ELF-1 (cell line): ENCODE measurements at regions not wholly inside any gene's neighbourhood (a gene's known extent, or its start where the extent isn't known, plus 50 kb on each side); places are given as distances from the start of the nearest gene placed in this dataset.

Experiments used
- DNase-seq: peaks from one replicate; pipeline ENCODE4 v3.0.0-alpha.2; 2016; ENCODE audit warnings: low read depth, low spot score

DNA sequence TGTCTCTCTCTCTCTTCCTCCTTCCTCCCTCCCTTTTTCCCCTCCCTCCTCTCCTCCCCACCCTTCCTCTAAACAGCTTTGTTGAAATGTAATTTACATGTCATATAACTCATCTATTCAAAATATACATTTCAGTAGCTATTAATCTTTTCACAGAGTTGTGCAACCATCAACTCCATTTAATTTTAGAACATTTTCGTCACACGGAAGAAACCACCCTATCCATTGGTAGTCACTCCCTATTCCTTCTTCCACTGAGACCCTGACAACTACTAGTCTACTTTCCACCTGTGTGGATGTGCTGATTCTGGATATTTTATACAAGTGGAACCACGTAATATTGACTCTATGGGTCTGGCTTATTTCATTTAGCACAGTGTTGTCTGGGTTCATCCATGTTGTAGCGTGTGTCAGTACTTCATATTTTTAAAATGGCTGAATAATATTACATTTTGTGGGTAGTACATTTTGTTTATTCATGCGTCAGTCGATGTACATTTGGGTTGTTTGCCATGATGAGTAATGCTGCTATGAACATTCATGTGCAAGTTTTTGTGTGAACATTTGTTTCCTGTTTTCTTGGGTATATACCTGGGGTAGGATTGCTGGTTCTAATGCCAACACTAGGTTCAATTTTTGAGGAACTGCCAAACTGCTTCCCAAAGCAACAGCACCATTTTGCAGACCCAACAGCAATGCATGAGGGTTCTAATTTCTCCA is 100.1 kb upstream of the GCFC2 start:
- DNase-seq = no peak

DNA sequence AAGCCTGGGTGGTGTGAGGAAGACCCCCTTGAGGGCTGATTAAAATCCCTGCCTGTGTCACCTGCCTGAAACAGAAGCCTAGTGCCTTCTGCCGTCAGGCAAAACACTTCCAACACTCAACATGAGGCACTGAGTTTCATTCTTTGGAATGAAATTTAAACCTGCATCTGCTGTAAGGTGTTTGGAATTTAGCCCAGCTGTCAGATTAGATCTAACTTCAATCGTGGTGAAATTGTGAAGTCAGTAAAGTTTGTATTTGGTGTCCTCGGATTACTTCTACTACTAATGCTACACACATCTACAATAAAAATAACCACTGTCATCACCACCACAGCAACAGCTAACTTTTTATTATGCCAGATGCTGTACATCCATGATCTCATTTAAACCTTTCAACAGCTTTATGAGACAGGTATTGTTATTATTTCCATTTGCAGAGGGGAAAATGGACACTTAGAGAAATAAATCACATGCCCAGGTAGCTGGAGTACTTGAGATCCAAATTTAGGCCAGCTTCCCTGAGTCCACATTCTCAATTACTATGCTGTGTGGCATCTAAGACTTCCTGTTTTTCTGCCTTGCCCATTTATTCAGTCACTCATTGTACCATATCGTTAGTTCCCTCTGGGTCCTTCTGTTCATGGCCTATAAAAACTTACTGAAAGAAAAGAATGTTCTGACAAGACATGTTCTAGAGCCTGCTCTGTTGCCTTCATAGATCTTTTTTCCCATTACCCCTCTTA is 98.2 kb upstream of the GCFC2 start:
- no peak for DNase-seq

DNA sequence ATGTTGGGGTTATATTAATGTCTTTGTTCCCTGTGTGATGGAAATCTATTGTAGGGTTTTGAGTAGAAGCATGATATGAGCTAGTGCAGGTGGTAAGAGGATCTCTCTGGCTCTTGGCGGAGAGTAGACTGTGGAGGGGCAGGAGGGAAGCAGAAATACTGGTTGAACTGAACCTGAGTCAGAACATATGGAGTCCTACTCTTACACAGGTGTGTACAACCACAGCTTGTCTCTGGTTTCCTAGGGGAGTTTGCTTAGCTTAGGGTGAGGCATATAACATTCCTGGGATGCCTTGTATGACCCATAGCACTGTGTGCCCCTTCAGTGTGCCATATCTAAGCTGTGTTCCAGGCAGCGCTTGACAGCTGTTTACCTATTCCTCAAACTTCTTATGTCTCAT is 97.3 kb upstream of the GCFC2 start:
- no peak for DNase-seq

DNA sequence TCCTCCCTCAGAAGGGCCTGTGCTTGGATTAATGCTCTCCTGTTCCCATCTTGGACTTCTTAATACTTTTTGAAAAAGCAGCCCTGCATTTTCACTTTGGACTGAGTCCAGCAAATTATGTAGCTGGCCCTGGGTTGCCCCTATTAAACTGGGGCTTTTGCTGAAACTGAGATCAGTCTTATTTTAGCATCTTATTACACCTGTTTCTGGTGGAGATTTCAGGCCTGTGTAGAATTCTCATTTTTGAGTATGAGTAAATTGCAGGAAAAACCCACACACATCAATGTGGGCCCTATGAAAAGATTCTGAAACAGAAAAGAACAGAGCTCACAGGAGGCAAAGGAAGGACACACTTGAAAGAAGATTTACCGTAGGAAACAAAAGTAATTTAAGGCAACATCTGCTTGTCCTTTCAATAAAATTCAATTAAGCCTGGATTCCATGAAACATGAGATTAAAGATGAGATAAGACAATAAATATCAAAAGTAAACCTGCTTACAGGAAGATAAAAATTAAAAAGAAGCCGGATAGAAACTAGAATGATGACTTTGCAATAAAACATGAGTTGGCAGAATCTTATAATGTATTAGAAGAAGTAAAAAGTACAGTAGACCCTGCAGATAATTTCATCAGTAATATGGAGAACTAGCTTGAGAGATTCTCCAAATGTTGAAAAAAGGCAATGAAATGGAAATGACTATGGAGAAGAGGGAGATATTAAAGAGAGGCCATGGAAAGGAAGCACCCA is 90.7 kb upstream of the GCFC2 start:
- no peak for DNase-seq

DNA sequence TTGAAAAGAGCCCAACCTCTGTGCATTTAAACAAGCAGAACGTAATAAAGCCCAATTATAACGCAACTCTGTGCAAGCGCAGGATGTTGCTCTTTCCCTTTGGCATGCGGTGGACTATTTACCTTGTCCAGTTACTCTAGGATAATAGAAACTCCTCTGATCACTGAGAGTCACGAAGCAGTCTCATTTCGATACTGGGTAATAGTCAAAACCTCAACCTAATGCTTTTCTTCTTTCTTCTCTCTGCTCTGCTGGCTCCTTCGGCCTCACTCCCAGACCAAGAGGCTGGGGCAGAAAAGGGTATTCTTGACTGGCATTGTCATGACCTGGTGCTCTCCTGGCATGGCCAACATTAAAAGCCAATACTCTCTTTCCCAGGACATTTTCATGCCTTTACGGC is 89.7 kb upstream of the GCFC2 start:
- no peak for DNase-seq

DNA sequence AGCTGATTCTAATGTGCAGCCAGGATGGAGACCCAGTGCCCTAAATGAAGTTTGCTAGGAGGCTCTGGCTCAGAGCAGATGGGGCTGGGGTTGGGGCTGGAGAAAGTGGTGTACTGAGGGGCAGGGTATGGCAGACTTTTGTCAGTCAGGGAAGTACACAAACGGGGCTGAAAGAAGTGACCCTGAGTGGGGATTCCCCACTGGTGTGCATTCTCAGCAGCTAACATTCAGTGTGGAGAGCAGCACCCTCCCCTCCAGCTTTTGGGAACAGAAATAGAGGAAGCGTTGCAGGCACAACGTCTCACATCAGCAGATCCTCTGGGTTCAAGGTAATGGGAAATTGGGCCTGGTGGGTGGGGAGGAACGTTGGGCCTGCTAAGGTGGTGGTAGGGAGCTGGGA is 89.1 kb upstream of the GCFC2 start:
- no peak for DNase-seq

DNA sequence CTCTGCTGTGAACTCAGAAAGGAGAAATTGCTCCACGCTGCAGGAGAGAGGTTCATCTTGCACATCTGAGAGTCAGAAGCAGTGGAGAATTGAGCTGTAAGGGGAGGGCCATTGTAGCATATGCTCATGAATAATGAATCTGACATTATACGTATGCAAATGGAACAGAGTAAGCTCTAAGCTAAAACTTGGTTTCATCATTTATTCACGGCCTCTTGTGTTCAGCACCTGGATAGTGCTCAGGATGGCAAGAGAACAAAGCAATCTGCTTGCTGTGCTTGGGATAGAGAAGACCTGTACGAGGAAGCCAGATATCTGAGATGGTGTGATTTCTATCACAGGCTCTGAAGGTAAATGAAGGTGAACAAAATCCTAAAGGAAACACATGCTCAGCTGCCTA is 87.9 kb upstream of the GCFC2 start:
- no peak for DNase-seq

DNA sequence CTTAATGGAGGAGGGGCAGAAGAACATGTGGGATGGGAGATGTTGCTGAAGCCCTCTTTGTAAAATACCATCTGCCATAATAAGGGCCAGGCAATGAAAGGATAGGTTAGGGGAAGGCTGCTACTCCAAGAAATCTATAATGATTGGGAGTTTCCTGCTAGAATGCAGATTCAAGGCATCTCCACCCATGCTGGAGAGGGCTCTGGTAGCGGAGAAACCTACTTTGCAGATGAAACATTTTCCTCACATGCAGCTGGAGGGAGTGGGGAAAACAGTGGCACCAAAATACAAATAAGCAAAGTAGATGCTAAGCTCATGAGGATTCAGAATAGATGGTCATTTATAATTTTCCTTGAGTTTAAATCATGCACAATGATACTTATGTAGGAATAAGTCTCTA is 82.3 kb upstream of the GCFC2 start:
- DNase-seq = no peak

DNA sequence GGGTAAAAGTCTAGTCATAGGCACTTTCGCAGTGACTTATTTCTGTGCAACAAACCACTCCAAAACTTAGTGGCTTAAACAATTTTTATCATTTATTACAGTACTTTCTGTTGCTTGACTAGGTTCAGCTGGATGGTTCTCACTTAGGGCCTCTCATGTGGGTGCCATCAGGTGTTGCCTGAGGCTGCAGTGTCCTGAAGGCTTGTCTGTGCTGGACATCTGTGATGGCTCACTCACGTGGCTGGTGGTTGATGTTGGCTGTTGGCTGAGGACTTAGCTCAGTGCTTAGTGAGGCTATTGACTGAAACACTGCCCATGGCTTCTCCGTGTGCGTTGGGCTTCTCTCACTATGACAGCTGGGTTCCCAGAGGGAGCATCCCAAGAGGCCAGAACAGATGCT is 81.4 kb upstream of the GCFC2 start:
- no peak for DNase-seq

DNA sequence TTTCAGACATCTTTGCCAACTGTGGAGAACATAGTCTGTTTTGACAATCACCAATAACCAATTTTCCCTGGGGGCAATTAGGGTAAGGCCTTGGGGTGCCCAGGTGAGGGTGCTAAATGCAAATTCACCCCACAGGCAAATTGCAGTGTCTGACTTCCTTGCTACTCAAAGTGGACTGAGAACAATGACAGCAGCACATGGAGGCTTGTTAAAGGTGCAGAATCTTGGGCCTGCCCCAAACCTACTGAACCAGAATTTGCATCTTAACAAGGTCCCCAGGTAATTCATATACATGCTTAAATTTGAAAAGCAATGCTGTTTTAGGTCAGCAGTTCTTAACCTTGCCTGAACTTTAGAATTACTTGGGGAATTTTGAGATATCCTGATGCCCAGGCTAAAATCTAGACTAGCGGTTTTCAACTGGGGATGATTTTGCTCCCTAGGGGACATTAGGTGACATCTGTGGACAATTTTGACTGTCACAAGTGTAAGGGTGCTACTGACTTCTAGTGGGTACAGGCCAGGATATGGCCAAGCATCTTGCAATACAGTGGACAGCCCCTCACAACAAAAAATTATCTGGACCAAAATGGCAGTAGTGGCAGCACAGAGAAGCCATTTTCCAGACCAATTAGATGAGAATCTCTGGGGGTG is 80.2 kb upstream of the GCFC2 start:
- DNase-seq = no peak

DNA sequence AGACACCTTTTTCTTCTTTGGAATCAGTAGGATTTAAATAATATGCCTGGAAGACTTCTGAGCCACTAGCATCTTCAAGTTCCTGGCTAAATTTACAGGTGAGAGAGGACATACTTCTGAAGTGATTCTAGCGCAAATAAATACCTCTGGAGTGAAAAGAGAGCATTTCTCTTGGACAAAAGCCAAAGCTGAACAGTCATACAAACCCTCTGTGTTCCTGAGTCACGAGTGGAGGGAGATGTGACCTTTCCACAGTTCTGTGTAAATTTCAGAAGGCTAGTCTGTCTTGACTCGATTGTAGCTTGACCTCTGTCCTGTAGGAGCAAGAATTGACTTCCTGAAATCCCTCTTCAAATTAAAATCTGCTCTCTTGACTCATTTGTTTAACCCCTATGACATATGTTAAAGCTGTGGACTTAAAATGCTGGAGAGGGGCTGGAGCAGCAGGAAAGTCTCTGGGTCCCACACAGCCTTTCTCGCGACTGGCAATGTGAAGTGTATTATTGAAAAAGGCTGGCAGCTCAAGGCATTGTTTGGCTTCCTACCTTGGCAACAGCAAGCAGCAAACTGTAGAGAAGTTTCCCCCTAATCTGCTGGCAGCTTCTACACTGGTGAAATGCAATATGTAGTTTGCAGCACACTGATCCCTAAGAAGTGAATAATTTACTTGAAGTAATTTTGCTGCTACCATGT is 79.6 kb upstream of the GCFC2 start:
- DNase-seq = no peak

DNA sequence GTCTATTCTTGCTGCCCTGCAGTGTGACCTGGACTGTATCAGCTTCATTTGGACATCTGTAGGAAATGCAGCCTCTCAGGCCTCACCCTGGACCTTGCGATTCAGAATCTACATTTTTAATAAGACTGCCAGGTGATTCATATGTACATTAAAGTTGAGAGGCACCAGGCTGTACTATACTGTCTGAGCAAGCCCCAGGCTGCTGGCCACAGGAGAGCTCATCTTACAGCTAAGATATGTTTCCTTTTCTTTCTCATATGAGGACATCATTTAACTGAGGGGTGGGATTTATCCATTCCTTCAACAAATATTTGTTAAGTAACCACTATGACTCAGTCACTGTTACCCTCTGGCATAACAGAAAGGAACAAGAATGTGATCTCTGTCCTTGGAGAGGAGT is 78.2 kb upstream of the GCFC2 start:
- no peak for DNase-seq

DNA sequence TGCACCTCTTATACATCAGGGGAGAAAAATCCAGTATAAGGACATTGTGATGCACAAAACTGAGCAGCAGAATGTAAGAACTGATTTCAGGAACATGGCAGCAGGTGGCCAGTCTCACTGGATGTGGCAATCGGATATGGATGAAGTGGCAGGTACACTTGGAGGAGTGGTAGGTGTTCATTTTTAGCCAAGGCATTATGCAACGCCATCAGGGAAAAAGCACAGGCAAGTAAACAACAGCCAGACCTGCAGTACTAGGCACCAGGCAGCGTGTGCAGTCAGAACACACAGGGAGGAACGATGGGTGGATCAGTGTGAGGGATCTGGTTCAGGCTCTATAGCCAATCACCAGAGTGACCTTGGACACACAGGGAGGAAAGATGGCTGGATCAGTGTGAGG is 77.4 kb upstream of the GCFC2 start:
- no peak for DNase-seq

DNA sequence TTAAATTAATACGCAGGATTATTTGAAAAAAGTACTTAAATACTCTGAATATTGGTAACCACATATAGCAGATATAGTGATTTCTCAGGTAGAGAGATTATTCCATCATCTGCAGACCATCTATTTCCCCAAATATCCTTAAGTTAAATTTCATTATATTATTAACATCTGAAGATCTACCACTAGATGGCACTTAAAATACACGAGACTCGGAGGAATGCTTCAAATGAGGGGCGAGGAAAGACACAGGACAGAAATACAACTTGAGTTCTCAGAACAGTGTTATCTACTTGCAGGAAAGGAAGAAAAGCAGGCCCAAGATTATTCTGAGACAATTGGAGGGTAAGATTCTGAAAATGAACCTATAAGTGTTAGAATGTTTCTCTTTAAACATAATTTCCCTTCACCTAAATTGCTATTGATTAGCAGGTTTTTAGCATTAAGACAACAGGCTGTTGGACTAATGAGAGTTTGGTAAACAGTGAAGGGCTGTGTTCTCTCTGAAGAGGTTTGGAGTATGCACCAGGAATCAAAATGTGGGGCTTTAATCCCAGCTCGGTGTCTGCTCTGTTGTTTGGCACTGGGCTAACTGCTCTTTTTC is 76.9 kb upstream of the GCFC2 start:
- no peak for DNase-seq

DNA sequence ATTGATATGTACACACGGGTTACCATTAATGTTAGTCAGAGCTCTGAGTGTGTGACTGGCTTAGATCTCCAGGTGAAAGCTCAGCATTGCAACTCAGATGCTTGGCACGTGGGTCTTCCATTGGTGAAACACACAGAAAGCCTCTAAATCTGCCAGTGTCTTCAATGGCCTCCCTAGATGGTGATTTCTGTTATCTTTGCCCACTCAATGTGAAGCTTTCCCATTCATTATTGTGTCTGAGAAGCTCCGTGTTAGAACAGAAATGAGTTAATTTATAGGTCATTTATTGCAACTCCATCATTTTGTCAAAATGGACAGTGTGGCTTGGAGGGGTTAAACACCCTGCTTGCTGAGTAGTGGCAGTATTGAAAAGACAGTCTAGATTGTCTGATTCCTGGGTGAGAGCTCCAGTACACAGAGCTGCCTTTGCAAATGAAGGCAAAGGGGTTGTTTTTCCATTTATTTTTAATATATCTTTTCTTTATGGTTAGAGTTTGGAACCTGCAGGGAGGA is 64.7 kb upstream of the GCFC2 start:
- DNase-seq = no peak

DNA sequence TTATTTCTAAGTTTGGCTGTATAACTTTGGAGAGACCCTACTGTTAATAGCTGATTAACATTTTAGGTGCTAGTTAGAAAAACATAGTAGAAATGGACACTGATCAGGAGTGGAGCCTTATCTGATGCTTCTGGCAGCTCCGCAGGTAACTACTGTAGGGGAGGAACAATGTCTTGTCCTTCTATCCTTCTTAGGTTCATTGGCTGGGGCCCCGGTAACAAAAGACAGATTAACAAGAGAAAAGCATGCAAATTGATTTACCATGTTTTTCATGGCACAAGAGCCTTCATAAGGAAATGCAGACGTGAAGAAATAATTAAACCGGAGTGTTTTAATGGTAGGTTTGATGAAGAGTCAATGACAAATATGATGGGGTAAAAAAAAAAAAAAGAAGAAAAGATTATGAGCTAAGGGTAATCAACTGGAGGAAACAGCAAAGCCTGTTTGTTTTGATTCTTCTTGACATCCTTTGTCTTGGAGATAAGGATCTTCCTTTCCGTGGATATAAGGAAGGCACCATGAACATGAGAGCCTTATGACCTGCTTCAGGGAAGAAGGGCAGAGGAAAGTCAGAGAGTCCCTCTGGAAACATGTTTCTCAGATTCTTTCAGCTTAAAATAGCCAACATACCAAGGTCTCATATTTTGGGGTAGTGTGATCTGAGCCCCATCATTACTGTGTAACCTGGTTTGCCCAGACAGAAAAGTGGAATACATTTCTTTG is 62.4 kb upstream of the GCFC2 start:
- DNase-seq = peak; percentile 25

DNA sequence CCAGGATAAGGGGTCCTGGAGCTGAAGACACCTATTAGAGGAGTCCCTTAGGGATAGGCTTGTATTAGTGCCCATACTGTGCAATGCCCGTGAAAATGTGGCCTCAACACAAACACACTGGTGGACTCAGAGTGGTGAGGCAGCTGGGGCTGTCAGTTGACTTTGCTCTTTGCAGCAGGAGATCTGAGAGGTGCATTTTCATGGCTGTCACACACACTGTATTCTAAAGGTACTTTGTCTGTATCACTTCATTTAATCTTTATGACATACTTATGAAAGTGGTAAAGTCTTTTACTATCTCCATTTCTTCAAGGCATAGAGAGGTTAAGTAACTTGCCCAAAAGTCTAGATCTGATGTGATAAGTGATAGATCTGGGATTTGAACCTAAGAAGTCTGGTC is 55.1 kb upstream of the GCFC2 start:
- no peak for DNase-seq

DNA sequence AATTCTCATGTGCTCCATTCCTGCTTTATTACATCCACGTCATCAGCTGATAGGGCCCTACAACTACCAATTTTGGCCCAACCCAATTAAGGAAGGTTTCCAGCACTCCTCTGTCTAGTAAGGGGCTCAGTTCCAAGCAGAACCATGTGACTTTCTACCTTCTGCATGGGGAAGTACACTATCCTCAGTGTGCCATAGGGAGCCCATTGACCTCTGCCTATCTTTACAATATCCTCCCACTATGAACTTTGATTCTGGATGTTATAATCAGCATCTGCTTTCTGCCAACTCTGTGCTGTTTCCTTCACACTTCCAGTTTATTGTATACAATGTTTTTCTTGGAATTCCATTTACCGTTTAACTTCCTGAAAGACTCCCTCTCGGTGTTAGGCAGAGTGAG is 53.9 kb upstream of the GCFC2 start:
- DNase-seq = no peak
